Endothelial cell of umbilical vein (primary cell): ENCODE measurements at regions not wholly inside any gene's neighbourhood (a gene's known extent, or its start where the extent isn't known, plus 50 kb on each side); places are given as distances from the start of the nearest gene placed in this dataset.

Source experiments
- EZH2 ChIP-seq: IDR thresholded peaks from 2 replicates; pipeline ENCODE4 v1.6.1; 2012; ENCODE audit warnings: borderline replicate concordance, low read depth, mild to moderate bottlenecking, moderate library complexity, low read length, inconsistent platforms; ENCODE audit not compliant: severe bottlenecking
- FOS ChIP-seq: IDR thresholded peaks from 2 replicates; pipeline ENCODE4 v1.6.1; 2011; ENCODE audit warnings: mild to moderate bottlenecking, low read length, moderate library complexity, borderline replicate concordance; ENCODE audit not compliant: insufficient read depth
- GATA2 ChIP-seq: IDR thresholded peaks from 2 replicates; pipeline ENCODE4 v1.7.0; 2011; ENCODE audit warnings: low read depth, mild to moderate bottlenecking, moderate library complexity, mixed read lengths, low read length; ENCODE audit not compliant: insufficient read length, insufficient read depth
- JUN ChIP-seq: IDR thresholded peaks from 2 replicates; pipeline ENCODE4 v1.6.1; 2011; ENCODE audit warnings: borderline replicate concordance, low read depth; ENCODE audit not compliant: insufficient read length, insufficient read depth
- POLR2A ChIP-seq: IDR thresholded peaks from 2 replicates; pipeline ENCODE4 v1.6.1; 2012; ENCODE audit warnings: low read depth, mild to moderate bottlenecking, control low read depth, low read length
- POLR2AphosphoS5 ChIP-seq: IDR thresholded peaks from 2 replicates; pipeline ENCODE4 v1.6.1; 2012; ENCODE audit warnings: low read depth, mild to moderate bottlenecking, control low read depth, low read length, moderate library complexity; ENCODE audit not compliant: insufficient read depth
- TF ChIP-seq, protein P1 (sequence below), 2 donors: IDR thresholded peaks; 1 replicate in 1 of 2; 2 replicates in 1 of 2; pipeline ENCODE4 v1.5.1; 2011; ENCODE audit warnings: low read length in 2 of 2, mild to moderate bottlenecking in 2 of 2, moderate library complexity in 2 of 2, control low read depth in 1 of 2, inconsistent platforms in 1 of 2, low read depth in 1 of 2; ENCODE audit not compliant: insufficient read depth in 1 of 2; ENCODE audit errors: extremely low read depth in 1 of 2

DNA sequence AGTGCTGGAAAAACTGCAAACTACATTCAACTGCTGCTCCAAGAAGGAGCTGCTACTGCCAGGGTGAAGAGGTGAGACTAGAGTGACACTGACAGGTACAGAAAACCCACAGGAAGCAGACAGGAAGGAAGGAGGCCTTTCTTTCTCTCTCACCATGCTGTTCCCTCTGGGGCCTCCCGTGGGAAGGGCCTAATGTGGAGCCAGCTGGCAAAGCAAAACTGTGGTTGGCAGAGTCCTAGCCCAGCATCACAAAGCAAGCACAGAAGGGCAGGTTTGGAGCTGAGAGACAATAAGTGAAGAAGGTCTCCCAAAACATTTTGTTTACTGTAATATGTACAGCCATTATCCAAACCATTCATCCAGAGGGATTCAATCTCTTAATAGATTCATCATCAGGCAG, 122.5 kb upstream of the MAX start:
- TF ChIP-seq, protein P1, sequence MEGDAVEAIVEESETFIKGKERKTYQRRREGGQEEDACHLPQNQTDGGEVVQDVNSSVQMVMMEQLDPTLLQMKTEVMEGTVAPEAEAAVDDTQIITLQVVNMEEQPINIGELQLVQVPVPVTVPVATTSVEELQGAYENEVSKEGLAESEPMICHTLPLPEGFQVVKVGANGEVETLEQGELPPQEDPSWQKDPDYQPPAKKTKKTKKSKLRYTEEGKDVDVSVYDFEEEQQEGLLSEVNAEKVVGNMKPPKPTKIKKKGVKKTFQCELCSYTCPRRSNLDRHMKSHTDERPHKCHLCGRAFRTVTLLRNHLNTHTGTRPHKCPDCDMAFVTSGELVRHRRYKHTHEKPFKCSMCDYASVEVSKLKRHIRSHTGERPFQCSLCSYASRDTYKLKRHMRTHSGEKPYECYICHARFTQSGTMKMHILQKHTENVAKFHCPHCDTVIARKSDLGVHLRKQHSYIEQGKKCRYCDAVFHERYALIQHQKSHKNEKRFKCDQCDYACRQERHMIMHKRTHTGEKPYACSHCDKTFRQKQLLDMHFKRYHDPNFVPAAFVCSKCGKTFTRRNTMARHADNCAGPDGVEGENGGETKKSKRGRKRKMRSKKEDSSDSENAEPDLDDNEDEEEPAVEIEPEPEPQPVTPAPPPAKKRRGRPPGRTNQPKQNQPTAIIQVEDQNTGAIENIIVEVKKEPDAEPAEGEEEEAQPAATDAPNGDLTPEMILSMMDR (IDR thresholded peaks at IDR 0.05; ENCODE audit: extremely low read depth in 1 of 2, insufficient read depth in 1 of 2, low read depth in 1 of 2, low read length in 2 of 2) = no peak
- TF ChIP-seq EZH2 (no peak), POLR2AphosphoS5 (no peak), POLR2A (no peak), JUN (no peak), FOS (no peak), GATA2 (no peak)
